Esophagus muscularis mucosa (tissue), 4 donors: ENCODE measurements at regions not wholly inside any gene's neighbourhood (a gene's known extent, or its start where the extent isn't known, plus 50 kb on each side); places are given as distances from the start of the nearest gene placed in this dataset.

Source experiments
- CTCF ChIP-seq, 3 experiments: fragments of 200-600 bp in 2 of 3; fragments of 450-650 bp in 1 of 3; sonication (generic) in 2 of 3; IDR thresholded peaks; one replicate each; pipeline ENCODE4 v1.5.1; 2017 to 2019; ENCODE audit warnings: antibody characterized with exemption in 3 of 3, mild to moderate bottlenecking in 2 of 3, moderate library complexity in 1 of 3
- EP300 ChIP-seq: sonication (generic); formaldehyde crosslinking; IDR thresholded peaks from one replicate; pipeline ENCODE4 v1.6.1; 2017; ENCODE audit warnings: antibody characterized with exemption
- POLR2A ChIP-seq: fragments of 450-650 bp; IDR thresholded peaks from one replicate; pipeline ENCODE4 v1.6.1; 2017; ENCODE audit warnings: antibody characterized with exemption, moderate library complexity, mild to moderate bottlenecking, low read depth

GRCh38 chr5:155903791-155904190, 423.2 kb upstream of the SGCD start:
- no peak for TF ChIP-seq CTCF (IDR thresholded peaks at IDR 0.05)
- no peak for TF ChIP-seq EP300
- TF ChIP-seq POLR2A, result no peak
